IMR-90 (cell line): ENCODE measurements at regions not wholly inside any gene's neighbourhood (a gene's known extent, or its start where the extent isn't known, plus 50 kb on each side); places are given as distances from the start of the nearest gene placed in this dataset.

Source experiments
- ATAC-seq: fragments of 200-7000 bp; cut with Tn5 transposase; 2 replicates; pipeline ENCODE4 v1.9.1; 2020; ENCODE audit warnings: low read depth, mild to moderate bottlenecking, moderate library complexity
- BruUV-seq: library from RNA; stranded (reverse); fragments of 400-500 nt; replicated peaks from 2 replicates; lab custom pipeline; 2021; lab: Mats Ljungman, UMichigan
- CTCF ChIA-PET: fragments of 300-600 bp; formaldehyde crosslinking; extraction: SDS; loops from one replicate; lab custom pipeline; 2021; ENCODE audit warnings: antibody characterized with exemption; lab: Yijun Ruan, JAX
- POLR2A ChIA-PET: fragments of 300-600 bp; sonication (Branson Sonifier 250); formaldehyde crosslinking; loops from one replicate; lab custom pipeline; 2022; ENCODE audit warnings: antibody characterized with exemption; ENCODE audit not compliant: unreplicated experiment; lab: Charles Lee
- DNase-seq: peaks from one replicate; pipeline ENCODE4 v3.0.0; 2013
- H2AFZ ChIP-seq: replicated peaks from 2 replicates; pipeline ENCODE3; 2013; ENCODE audit warnings: low read length, mild to moderate bottlenecking; ENCODE audit not compliant: poor library complexity
- H2AK5ac ChIP-seq: 2 replicates; pipeline ENCODE4 v1.6.1; 2013; ENCODE audit warnings: low read depth, low read length, inconsistent platforms
- H2AK9ac ChIP-seq: replicated peaks from 2 replicates; pipeline ENCODE3; 2013; ENCODE audit warnings: mild to moderate bottlenecking, low read depth, low read length, moderate library complexity; ENCODE audit not compliant: poor library complexity
- H2BK120ac ChIP-seq: 2 replicates; pipeline ENCODE4 v1.6.1; 2013; ENCODE audit warnings: low read depth, low read length, inconsistent platforms
- H2BK15ac ChIP-seq: 3 replicates; pipeline ENCODE4 v1.6.1; 2013; ENCODE audit warnings: low read depth, low read length, inconsistent platforms
- H2BK20ac ChIP-seq: 2 replicates; pipeline ENCODE4 v1.6.1; 2013; ENCODE audit warnings: low read depth, mild to moderate bottlenecking, inconsistent platforms, low read length, moderate library complexity
- H2BK5ac ChIP-seq: 2 replicates; pipeline ENCODE4 v1.6.1; 2013; ENCODE audit warnings: mild to moderate bottlenecking, low read depth, low read length, inconsistent platforms; ENCODE audit not compliant: poor library complexity, severe bottlenecking
- H3K14ac ChIP-seq: replicated peaks from 2 replicates; pipeline ENCODE4 v1.6.1; 2013; ENCODE audit warnings: low read depth, low read length, inconsistent platforms
- H3K18ac ChIP-seq: 2 replicates; pipeline ENCODE4 v1.6.1; 2013; ENCODE audit warnings: low read depth, low read length, control low read depth
- H3K23ac ChIP-seq: 2 replicates; pipeline ENCODE4 v1.6.1; 2013; ENCODE audit warnings: low read depth, low read length, inconsistent platforms
- H3K27ac ChIP-seq: 2 replicates; pipeline ENCODE4 v1.5.1; 2013; ENCODE audit warnings: mild to moderate bottlenecking, control low read depth, low read length; ENCODE audit not compliant: insufficient read depth
- H3K27me3 ChIP-seq: 2 replicates; pipeline ENCODE4 v1.6.1; 2013; ENCODE audit warnings: low read length; ENCODE audit not compliant: control insufficient read depth, insufficient read depth
- H3K36me3 ChIP-seq: 2 replicates; pipeline ENCODE4 v1.6.1; 2013; ENCODE audit warnings: low read length, mixed read lengths; ENCODE audit not compliant: control insufficient read depth, insufficient read depth
- H3K4ac ChIP-seq: 2 replicates; pipeline ENCODE4 v1.6.1; 2013; ENCODE audit warnings: low read depth, low read length, inconsistent platforms
- H3K4me1 ChIP-seq: 2 replicates; pipeline ENCODE4 v1.6.1; 2013; ENCODE audit warnings: low read length, mixed read lengths; ENCODE audit not compliant: control insufficient read depth, insufficient read depth
- H3K4me2 ChIP-seq: 2 replicates; pipeline ENCODE4 v1.6.1; 2013; ENCODE audit warnings: low read depth, mild to moderate bottlenecking, control low read depth, low read length, moderate library complexity
- H3K4me3 ChIP-seq: 2 replicates; pipeline ENCODE4 v1.5.1; 2013; ENCODE audit warnings: low read depth, mild to moderate bottlenecking, control low read depth, low read length, moderate library complexity; ENCODE audit not compliant: insufficient read depth
- H3K56ac ChIP-seq: 2 replicates; pipeline ENCODE4 v1.6.1; 2013; ENCODE audit warnings: low read length, inconsistent platforms; ENCODE audit not compliant: insufficient read depth; ENCODE audit errors: extremely low read depth
- H3K79me1 ChIP-seq, 2 experiments: 2 replicates each; pipeline ENCODE4 v1.6.1; 2013; ENCODE audit warnings: low read length in 2 of 2, inconsistent platforms in 1 of 2, low read depth in 1 of 2
- H3K9ac ChIP-seq: 2 replicates; pipeline ENCODE4 v1.6.1; 2013; ENCODE audit warnings: low read depth, low read length, control low read depth
- H3K9me1 ChIP-seq: 2 replicates; pipeline ENCODE4 v1.6.1; 2013; ENCODE audit warnings: low read length, inconsistent platforms; ENCODE audit not compliant: insufficient read depth
- H3K9me3 ChIP-seq: 2 replicates; pipeline ENCODE4 v1.6.1; 2013; ENCODE audit warnings: low read length; ENCODE audit not compliant: control insufficient read depth, insufficient read depth
- H4K20me1 ChIP-seq: 2 replicates; pipeline ENCODE4 v1.6.1; 2013; ENCODE audit warnings: low read length, inconsistent platforms; ENCODE audit not compliant: insufficient read depth
- H4K5ac ChIP-seq: 2 replicates; pipeline ENCODE4 v1.6.1; 2013; ENCODE audit warnings: mild to moderate bottlenecking, low read depth, low read length, control low read depth
- H4K8ac ChIP-seq, 2 experiments: 2 replicates each; pipeline ENCODE4 v1.6.1; 2013; ENCODE audit warnings: low read depth in 2 of 2, low read length in 2 of 2, control low read depth in 1 of 2, inconsistent platforms in 1 of 2
- H4K91ac ChIP-seq: 2 replicates; pipeline ENCODE4 v1.6.1; 2013; ENCODE audit warnings: low read depth, low read length, inconsistent platforms; ENCODE audit not compliant: insufficient read depth
- BHLHE40 ChIP-seq: fragments of 150-350 bp; IDR thresholded peaks from 2 replicates; pipeline ENCODE4 v1.6.1; 2016; ENCODE audit warnings: mild to moderate bottlenecking, low read depth, low read length
- CHD1 ChIP-seq: IDR thresholded peaks from 2 replicates; pipeline ENCODE4 v1.6.1; 2012; ENCODE audit warnings: low read depth, low read length, improper control_type of control experiment
- CTCF ChIP-seq: conservative IDR thresholded peaks from 2 replicates; pipeline ENCODE4 v1.5.1; 2012; ENCODE audit warnings: mild to moderate bottlenecking, low read depth, low read length, improper control_type of control experiment
- ELK1 ChIP-seq: fragments of 150-350 bp; IDR thresholded peaks from 2 replicates; pipeline ENCODE4 v1.6.1; 2016; ENCODE audit warnings: low read depth, mild to moderate bottlenecking, low read length, moderate library complexity, borderline replicate concordance
- FOS ChIP-seq: fragments of 150-350 bp; IDR thresholded peaks from 2 replicates; pipeline ENCODE4 v1.6.1; 2016; ENCODE audit warnings: low read depth, low read length
- MAZ ChIP-seq: IDR thresholded peaks from 2 replicates; pipeline ENCODE4 v1.6.1; 2012; ENCODE audit warnings: low read depth, mild to moderate bottlenecking, low read length, improper control_type of control experiment, moderate library complexity, borderline replicate concordance
- RAD21 ChIP-seq: IDR thresholded peaks from 2 replicates; pipeline ENCODE4 v1.6.1; 2012; ENCODE audit warnings: low read length, improper control_type of control experiment
- WGBS, 2 experiments: methylation state at CpG; one replicate each; pipeline versions ENCODE4 v1.1.5 to v1.1.7; 2013; ENCODE audit warnings: missing lambda C conversion rate in 2 of 2; ENCODE audit not compliant: insufficient read length in 1 of 2; ENCODE audit errors: extremely low coverage in 2 of 2; 5-methylcytosine and 5-hydroxymethylcytosine counted together
- dilution Hi-C: fragments of 300-500 bp; cut with HindIII; formaldehyde crosslinking; loops from one replicate; pipeline ENCODE4 v1.14.3; 2018; ENCODE audit warnings: low sequenced_read_pairs; ENCODE audit not compliant: unreplicated experiment
- in situ Hi-C: fragments of 300-500 bp; cut with MboI; formaldehyde crosslinking; loops from 3 replicates; pipeline ENCODE4 v1.14.3; 2019; ENCODE audit warnings: low sequenced_read_pairs, inconsistent platforms, mixed read lengths
- intact Hi-C: fragments of 100-400 bp; cut with micrococcal nuclease; formaldehyde crosslinking; loops from 2 replicates; pipeline ENCODE4 v1.10.0; 2022
- TF ChIP-seq, protein P1 (sequence below): fragments of 150-350 bp; IDR thresholded peaks from 2 replicates; pipeline ENCODE4 v1.6.1; 2017; ENCODE audit warnings: mild to moderate bottlenecking, antibody characterized with exemption, low read length, low read depth

- no peak overlapping the region for H2BK5ac ChIP-seq
- no peaks in the 10 kb centered on the region for H3K27me3 ChIP-seq
- intact Hi-C loops: no loop called here
- no TSS peak for BruUV-seq
- peak overlapping the region; percentile 38; the same call in 1 of the 2 replicates for H4K91ac ChIP-seq
- in situ Hi-C loops: no loop called here
- H4K20me1 ChIP-seq: peaks cover 96% of the 10 kb centered on the region
- H3K14ac ChIP-seq: no peak overlapping the region
- ChIA-PET CTCF (no interaction called here), POLR2A (no interaction called here)
- H3K4me1 ChIP-seq: peaks cover 47% of the 10 kb centered on the region
- no peaks in the 10 kb centered on the region for H3K9me3 ChIP-seq
- H3K4me2 ChIP-seq: peak overlapping the region; percentile 53
- peak overlapping the region; percentile 15; the same call in 1 of the 2 replicates for H3K23ac ChIP-seq
- H3K27ac ChIP-seq: no peak overlapping the region; the same call in 1 of the 2 replicates
- no peak overlapping the region for H3K18ac ChIP-seq
- peaks cover 2% of the 10 kb centered on the region; the same call in 1 of the 2 replicates for H3K36me3 ChIP-seq
- H2BK15ac ChIP-seq: no peak overlapping the region
- WGBS, 2 experiments: no CpG with 5 or more reads among the region's 9 CpGs
- peak overlapping the region; percentile 42; the same call in 1 of the 2 replicates for H3K9ac ChIP-seq
- H2BK120ac ChIP-seq: no peak overlapping the region
- peaks cover 53 to 97% of the 10 kb centered on the region in 2 experiments for H3K79me1 ChIP-seq
- no peak overlapping the region for H3K4ac ChIP-seq
- peak overlapping the region; percentile 20; the same call in 1 of the 2 replicates for H2AK5ac ChIP-seq
- no peak overlapping the region for H2BK20ac ChIP-seq
- no peak overlapping the region for H2AFZ ChIP-seq
- H4K5ac ChIP-seq: no peak overlapping the region
- no peak overlapping the region for H2AK9ac ChIP-seq
- no peak overlapping the region for H3K56ac ChIP-seq
- H4K8ac ChIP-seq: no peak overlapping the region; a peak in 1 of 4 replicates
- DNase-seq (no peak), ATAC-seq (no peak)
- TF ChIP-seq CHD1 (no peak), CTCF (no peak), ELK1 (no peak), BHLHE40 (no peak), MAZ (no peak), RAD21 (no peak), FOS (no peak)
- TF ChIP-seq, protein P1, sequence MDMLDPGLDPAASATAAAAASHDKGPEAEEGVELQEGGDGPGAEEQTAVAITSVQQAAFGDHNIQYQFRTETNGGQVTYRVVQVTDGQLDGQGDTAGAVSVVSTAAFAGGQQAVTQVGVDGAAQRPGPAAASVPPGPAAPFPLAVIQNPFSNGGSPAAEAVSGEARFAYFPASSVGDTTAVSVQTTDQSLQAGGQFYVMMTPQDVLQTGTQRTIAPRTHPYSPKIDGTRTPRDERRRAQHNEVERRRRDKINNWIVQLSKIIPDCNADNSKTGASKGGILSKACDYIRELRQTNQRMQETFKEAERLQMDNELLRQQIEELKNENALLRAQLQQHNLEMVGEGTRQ: no peak
- no peak overlapping the region; the same call in 1 of the 2 replicates for H3K4me3 ChIP-seq
- dilution Hi-C loops: no loop called here
- peaks cover 45% of the 10 kb centered on the region for H3K9me1 ChIP-seq
These were observed 88.3 kb upstream of the IPO9 start for GRCh38 chr1:201740670-201741111.
